ENCODE measurements at regions not wholly inside any gene's neighbourhood (a gene's known extent, or its start where the extent isn't known, plus 50 kb on each side); places are given as distances from the start of the nearest gene placed in this dataset.
"Not testable (repeated sequence)": the region's sequence is repeated elsewhere in the genome, so short reads cannot be mapped to it uniquely, and the experiment has no call there.

DNA sequence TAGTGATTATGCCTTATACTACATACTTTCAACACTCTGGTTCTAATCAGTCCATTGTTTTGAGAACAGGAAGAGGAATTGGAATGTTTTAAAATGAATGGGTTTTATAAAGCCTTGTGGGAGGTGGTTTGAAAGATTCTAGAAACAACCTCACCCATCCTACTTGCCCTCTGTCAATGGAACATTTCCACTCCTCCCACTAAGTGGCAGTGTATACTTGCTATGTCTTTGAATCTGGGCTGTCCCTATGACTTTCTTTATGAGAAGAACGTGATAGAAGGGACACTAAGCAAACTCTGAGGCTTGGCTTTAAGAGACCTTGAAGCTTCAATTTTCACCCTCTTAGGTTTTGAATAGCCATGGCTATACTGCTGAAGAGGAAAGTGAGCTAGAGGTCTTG, 611.2 kb downstream of the PPP4R3C start:
- no peak for DNase-seq

DNA sequence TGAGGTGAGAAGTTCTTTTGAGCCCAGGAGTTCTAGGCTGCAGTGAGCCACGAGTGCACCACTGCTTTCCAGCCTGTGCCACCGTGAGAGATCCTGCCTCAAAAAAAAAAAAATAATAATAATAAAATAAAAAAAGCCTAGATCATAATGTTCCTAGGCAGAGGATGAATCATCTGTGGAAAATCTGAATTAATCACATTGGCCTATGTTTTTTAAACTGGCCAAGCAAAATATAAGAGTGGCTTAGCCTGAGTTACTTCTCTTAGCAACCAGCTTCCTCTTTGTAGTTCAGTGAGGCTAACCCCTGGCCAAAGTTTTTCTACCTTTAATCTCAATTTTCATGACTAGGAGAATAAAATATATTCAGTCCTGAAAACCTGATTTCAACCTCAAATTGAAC, 614.6 kb downstream of the PPP4R3C start:
- no peak for DNase-seq

DNA sequence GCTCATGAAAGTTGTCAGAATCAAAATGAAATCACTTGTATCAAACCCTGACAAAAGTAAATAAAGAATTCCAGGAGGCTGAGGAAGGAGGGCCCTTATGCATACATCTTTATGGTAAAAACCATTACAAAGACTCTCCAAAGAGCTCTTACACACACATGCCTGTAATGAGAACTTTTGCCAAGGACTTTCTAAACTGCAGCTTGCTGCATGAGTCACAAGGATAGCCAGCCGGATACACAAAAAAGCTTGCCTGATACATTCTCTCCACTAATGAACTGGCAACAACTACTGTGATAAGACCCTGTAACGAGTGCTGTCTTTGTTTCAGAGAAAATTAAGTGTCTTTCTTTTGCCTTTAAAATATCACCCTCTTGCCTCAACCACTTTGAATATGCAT, 618.1 kb downstream of the PPP4R3C start:
- DNase-seq = no peak

DNA sequence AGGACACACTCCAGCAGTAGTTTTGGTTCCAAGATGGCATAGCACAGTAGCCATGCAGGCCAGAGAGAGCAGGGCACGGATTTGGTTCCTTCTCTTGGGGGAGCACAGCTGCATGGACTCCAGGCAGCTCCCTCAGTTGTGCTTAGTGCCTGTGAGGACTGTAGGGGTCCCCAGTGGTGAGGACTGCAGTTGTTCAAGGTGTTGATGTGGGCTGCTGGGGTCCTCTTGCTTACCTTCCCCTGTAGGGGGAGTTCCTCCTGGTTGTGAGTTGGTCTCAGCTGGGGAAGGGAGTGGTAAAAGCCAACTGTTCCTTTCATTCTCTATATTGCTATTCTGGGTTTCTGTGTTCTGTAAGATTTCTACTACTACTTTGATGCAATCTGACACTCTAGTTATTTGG, 606.5 kb downstream of the MAGEB5 start:
- DNase-seq = no peak

DNA sequence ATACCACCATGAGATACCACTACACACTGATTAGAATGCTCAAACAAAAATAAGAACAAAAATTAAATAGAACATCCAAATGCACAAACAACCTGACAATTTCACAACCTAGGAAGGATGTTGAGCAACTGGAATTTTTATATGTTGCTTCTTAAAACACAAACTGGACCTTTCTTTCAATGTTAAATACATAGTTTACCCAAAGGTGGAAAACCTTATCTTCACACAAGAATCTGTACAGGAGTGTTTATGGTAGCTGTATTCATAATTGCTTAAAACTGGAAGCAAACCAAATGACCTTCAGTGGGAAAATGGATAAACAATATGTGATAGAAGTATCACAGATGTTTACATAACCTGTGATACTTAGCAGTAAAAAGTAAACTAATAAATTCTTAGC, 573.8 kb downstream of the MAGEB5 start:
- no peak for DNase-seq

DNA sequence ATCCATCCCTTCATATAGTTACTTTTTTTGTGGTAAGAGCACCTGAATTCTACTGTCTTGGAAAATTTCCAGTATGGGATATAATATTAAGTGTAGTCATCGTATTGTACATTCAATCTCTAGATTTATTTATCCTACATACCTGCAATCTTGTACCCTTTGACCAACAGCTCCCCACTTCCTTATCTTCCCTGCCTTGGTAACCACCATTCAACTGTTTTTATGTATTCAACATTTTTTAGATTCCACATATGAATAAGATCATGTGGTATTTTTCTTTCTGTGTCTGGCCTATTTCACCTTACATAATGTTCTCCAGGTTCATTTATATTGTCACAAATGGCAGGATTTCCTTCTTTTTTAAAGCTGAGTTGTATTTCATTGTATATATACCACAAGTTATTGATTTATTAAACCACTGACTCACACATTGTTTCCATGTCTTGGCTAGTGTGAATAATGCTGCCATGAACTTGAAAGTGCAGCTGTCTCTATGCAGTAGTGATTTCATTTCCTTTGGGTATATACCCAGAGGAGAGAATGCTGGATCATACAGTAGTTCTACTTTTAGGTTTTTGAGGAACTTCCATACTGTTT, 572.5 kb downstream of the MAGEB5 start:
- DNase-seq = no peak

DNA sequence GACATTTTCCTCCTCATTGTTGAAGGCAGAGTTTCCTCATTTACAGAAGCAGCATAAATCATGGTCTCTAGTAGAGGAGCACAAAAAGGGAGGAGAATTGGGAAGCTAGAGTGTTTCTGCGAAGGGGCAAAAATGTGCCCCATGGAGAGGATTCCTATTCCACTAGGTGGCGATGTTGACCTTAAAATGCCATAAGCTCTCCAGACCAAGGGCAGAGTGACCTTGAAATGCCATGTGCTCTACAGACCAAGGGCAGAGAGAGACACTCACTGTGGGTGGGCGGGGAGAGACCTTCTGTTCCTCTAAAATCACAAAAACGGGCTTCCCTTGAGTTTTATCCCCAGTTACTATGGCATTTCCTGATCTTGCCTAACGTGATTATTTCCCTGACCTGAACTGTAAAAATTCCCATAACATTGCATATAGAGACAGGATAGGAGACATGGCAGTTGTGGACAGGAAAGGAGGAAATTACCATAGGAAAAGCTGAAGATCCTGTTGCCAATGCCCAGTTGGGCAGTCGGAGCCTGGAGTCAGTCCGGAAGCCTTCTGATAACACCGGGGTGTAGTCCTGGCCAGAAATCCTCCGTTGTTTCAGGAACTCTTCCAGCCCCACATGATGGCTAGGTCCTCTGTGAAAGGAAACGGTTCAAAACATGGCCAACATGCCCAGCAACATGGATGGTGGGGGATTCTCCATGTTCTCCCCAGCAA, 567.7 kb downstream of the MAGEB5 start:
- peak; percentile 17 to 18 for DNase-seq

DNA sequence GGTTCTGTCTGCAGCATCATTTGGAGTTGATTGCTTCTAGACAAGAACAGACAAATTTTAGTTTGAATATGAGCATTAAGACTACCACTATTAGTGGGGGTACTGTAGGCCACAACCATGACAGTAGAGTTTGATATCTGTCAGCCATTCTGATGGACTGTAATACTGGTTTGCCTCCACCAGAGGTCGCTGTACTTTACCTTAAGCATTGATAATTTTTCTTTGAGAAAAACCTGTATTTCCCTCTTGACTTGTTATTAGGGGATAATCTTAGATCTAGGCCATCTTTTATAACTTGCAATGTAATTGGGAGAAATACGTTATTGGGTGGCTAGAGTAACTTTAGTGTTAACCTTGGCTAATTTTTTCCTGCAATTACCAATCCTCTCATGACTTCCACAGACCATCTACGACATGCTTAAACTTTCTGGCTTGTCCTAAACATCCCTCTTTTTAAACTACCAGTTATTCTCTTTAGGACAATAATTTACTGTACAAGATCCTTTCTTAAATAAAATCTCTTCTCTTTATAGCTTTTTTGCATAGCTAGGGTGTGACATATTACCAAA, 562.4 kb downstream of the MAGEB5 start:
- no peak for DNase-seq

DNA sequence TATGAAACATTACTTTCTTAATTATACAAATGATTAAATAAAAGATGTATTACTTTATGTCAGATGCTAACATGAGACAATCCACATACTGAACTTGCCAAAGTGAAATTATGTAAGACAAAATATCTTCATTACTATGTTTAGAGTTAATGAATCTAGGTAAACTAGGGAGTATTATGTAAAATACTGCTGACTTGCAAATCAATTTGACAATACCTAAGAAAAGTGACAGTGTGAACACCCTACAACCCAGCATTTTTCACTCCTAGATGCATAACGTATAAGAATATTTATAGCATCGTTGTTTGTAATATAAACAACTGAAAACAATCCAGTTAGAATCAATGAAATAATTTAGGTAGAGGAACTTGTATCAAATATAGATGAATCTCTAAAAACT, 546.3 kb downstream of the MAGEB5 start:
- no peak for DNase-seq

DNA sequence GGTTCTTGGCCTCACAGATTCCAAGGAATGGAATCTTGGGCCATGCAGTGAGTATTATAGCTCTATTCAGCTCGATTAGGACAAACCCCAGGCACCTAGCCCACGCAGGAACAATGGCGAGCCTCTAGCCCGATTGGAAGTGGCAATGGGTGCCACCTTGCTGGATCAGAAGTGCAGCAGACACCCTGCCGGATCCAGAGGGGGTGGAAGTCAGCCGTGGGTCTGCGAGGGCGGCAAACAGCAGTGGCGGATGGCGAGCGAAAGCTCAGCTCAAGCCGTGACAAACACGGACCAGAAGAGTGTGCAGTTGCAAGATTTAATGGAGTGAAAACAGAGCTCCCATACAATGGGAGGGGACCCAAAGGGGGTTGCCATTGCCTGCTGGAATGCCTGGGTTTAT, 539.8 kb downstream of the MAGEB5 start:
- not testable (repeated sequence) for DNase-seq

DNA sequence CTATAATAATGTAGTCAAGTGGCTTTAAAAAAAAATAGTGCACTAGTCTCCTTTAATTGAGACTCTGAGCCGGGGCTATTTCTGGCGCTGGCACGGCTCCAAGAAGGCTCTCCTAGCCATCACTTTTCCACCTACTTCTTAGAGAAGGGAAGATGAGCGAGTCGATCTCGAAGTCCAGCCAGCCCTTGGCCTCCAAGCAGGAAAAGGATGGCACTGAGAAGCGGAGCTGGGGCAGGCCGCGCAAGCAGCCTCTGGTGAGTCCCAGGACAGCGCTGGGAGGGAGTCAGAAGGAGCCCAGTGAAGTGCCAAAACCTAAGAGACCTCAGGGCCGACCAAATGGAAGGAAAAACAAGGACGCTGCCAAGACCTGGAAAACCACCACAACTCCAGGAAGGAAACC, 531.9 kb downstream of the MAGEB5 start:
- no peak for DNase-seq

DNA sequence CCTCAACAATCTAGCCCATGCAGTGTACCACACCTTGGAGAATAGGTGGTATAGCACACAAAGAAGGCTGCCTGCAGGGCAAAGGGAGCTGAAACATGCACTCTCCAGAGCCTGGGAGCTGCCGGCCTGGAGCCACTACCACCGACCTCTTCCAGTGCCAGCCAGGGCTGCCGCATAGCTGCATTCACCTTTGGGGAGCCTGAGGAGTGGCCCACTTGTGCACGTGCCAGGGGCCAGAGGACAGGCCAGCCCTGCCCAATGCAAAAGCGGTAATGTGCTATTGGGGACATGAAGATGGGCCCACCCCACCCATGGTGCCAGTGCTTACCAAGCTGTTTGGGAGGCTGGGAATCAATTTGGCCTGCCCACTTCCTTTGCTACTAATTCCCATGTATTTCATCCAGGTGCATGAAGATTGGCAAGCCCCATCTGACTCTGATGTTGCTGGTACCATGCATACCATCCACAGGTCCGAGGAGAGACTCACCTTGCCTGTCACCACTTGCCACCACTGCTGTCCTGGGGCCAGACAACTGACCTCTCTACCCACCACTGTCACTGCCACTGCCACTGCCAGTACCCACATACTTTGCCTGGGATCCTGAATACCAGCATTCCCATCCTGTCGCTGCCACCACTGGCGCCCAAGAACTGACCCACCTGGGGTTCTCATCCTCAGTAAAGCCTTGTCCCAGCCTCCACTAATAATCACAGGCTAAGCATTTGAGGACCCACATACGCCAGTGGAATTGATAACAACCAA, 506.9 kb downstream of the MAGEB5 start:
- DNase-seq = no peak

DNA sequence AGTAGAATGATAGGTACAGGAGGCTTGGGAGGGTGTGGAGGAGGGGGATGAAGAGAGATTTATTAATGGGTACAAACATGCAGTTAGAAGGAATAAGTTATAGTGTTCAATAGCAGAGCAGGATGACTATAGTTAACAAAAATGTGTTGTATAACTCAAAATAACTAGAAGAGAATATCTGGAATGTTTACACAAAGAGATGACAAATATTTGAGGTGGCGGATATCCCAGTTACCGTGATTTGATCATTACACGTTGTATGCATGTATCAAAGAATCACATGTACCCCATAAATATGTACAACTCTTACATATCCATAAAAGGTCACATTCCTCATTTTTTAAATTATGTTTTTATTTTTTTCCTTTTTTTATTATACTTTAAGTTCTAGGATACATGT, 456.6 kb downstream of the MAGEB5 start:
- no peak for DNase-seq

DNA sequence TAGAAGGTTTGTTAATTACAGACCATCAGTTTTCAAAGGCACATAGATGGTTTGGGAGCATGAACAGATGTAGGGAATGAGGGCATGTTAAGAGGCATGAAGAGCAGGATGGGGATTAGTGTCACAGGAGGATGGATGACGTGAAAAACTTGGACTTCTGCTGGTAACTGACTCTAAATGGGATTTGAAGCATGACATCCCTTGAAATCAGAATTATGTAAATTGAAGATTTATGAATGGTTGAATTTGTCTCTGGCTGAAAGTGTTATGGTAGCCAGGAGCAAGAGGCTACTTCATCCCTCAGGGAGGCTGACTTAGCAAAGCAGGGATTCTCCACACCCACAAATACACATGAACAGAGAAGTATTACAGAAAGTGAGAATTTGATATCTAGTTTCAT, 454.6 kb downstream of the MAGEB5 start:
- DNase-seq = no peak

DNA sequence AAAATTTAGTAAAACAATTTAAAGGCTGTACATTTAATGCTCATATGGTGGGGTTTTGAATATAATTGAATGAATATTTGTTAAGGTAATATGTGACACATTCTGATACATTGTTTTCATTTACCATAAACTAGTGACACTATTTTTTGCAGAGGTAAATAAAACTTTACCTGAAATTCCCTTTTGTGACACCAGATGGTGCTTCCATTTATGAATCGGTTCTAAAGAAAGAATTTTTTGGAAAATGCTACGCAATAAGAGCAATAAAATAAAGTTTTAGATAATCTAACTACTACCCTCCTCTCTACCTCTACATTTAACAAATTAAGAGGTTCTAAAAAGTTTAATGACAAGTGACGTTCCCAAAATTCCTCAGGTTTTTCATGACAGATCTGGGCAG, 448.9 kb downstream of the MAGEB5 start:
- no peak for DNase-seq

DNA sequence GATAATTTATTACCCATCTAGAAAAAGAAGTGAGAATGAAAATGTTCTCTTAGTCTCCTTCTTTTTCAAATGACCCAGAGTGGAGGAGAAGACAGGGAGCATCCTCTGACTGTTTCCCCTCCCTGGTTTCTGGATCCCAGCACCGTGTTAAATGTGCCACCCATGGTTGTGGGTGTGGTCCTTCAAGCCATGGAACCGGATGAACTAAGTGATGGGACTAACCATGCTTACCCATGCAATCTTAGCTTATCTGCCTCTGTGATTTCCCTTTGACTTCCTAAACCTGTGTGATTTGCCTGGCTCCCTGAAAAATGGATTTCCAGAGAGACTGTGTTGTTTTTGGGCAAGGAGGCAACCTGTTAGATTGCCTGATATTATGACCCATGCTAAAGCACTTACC, 437.1 kb downstream of the MAGEB5 start:
- DNase-seq = no peak

DNA sequence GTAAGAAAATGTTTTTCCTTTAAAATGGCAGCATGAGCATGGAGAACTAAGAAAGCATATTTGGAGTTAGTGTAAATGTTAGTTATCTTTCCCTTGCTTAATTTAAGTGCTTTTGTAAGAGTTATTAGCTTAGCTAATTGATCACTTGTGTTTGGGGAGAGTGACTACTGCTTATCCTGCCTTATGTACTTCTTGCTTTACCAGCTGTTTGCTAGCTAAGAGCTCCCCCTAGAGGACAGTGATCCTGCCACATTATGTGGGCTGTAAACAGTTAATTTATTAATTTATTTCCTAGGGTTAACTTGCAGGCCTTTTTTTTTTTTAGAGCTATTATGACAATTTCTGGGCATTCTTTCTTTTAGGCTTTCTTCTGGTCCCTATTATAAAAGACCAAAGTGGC, 435.8 kb downstream of the MAGEB5 start:
- no peak for DNase-seq

DNA sequence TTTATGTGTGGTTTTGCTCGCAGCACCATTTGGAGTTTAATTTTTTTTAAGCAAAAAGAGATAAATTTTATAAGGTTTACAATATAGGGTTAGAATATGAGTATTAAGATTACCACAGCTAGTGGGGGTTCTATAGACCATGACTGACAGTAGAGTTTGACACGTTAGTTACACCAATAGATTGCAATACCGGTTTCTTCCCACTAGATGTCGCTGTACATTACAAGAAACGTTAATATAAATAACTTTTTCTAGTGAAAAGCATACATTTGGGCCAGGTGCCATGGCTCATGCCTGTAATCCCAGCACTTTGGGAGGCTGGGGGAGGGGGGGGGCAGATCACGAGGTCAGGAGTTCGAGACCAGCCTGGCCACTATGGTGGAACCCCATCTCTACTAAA, 433.6 kb downstream of the MAGEB5 start:
- no peak for DNase-seq

DNA sequence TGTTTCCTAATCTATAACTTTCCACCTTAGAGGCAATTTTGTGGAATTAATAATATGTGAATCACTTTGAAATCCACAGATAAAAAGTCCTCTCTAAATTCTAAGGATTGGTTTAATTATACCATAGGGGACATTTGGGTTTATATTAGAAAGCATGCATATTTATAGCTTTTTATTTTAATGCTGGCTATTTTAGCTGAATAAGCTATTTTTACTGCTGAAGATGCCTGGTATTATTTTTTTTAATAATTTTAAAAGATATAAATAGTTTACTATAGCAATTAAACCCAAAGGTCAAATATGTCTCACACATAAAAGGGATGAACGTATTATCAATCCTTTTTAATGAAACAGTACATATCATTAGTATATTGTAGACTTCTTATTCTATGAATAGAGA, 415.4 kb downstream of the MAGEB5 start:
- no peak for DNase-seq

DNA sequence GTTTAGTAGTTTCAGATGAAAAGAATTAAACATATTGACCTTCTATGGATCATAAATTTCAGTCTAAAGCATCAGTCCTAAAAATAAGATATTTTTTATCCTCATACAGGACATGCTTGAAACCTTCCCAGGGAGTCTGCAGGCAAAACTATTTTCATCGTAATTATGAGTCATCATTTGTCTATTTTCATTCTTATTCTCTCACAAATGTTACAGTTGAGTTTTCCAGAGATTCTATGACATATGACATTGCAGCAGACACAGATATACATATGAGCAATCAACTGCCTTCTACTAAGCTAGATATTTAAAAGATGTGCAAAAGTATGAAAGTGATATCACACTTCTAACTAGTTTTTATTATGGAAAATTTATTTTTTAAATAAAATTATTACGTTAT, 398.0 kb downstream of the MAGEB5 start:
- DNase-seq = no peak

DNA sequence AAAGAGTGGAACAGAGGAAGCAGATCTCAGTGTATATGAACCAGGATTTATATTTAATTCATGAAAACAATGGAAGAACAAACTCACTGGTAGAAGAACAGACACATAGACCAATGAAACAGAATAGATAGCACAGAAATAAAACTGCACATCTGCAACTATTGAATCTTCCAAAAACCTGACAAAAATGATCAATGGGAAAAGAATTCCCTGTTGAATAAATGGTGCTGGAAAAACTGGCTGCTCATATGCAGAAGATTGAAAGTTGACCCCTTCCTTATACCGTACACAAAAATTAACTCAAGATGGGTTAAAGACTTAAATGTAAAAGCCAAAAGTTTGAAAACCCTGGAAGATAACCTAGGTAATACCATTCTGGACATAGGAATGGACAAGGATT, 391.0 kb downstream of the MAGEB5 start:
- DNase-seq = no peak

DNA sequence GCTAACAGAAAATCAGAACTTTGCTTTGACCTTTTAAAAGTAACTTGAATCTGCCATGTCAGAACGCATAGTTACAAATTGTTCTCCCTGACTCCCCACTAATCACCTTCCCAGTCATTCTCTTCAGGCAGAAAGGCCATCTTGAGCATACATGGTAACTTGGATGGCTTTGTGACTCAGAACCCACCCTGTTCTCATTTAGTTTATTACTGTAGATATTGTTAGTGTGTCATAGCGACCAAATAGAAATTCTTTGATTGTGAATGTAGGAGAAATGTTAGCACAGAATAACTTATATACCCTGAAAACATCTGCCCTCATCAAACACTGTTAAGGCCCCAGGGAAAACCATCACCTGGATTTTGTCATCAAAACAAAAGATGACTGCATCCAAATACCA, 382.0 kb downstream of the MAGEB5 start:
- no peak for DNase-seq

DNA sequence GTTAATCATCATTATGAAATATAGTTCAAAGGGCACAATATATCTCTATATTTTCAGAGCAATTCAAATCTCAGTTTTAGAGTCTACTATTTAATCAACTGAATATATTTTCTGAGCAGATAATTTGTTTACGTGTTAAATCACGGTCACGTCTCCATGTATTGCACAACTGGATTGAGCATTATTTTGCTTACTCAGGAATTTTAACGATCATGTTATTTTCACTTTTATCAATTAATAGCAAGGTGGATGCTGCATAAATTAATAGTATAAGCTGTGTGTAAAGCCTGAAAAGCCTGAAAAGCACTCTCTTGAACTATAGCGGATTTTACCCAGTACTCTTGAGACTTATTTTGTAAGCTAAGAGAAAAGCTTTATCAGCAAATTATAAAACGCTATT, 374.9 kb downstream of the MAGEB5 start:
- DNase-seq = no peak

DNA sequence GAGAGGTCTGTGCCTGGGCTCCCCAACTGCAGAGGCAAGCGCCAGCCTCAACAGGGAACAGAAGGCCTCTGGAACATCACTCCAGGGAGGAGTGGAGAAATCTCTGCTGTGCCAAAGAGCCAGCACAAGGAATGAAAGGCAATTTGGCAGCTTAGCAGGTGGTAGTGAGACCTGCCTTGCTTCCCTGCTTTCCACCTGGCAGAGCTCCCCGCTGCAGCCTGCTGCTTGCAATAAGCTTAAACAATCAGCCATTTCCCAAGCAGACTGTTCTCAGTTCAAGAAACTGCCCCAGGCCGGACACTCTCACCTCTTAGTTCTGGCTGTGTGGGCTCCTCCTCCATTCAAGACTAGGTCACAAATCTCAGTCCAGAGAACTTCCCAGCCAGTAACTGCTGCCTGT, 370.6 kb downstream of the MAGEB5 start:
- no peak for DNase-seq
